Activated T-helper 2 cell treated with anti-CD3 and anti-CD28 coated beads, Interferon-gamma antibody, Interleukin-2, Interleukin-4, amounts not matched to agents 10 μg/mL and 5 μg/mL and 100 μg/mL, durations not matched to agents 14 hours and 24 hours and 36 hours (primary cell): ENCODE measurements at regions not wholly inside any gene's neighbourhood (a gene's known extent, or its start where the extent isn't known, plus 50 kb on each side); places are given as distances from the start of the nearest gene placed in this dataset.

Source experiments
- DNase-seq: peaks from one replicate; pipeline ENCODE4 v3.0.0; 2021; ENCODE audit warnings: low spot score
- H3K27ac Mint-ChIP-seq: one replicate; pipeline ENCODE4 v1.8.0; 2021; ENCODE audit warnings: mixed read lengths
- H3K27me3 Mint-ChIP-seq: one replicate; pipeline ENCODE4 v1.8.0; 2021; ENCODE audit warnings: low read depth, mixed read lengths
- H3K36me3 Mint-ChIP-seq: one replicate; pipeline ENCODE4 v1.8.0; 2021; ENCODE audit warnings: low read depth, mixed read lengths
- H3K4me1 Mint-ChIP-seq: one replicate; pipeline ENCODE4 v1.8.0; 2021; ENCODE audit warnings: low read depth, mixed read lengths
- H3K4me3 Mint-ChIP-seq: one replicate; pipeline ENCODE4 v1.8.0; 2021; ENCODE audit warnings: low read depth, mild to moderate bottlenecking, moderate library complexity, mixed read lengths
- H3K9me3 Mint-ChIP-seq: one replicate; pipeline ENCODE4 v1.8.0; 2021; ENCODE audit warnings: mixed read lengths
- intact Hi-C: fragments of 100-400 bp; cut with micrococcal nuclease; formaldehyde crosslinking; loops from one replicate; pipeline ENCODE4 v1.15.1; 2023

DNA sequence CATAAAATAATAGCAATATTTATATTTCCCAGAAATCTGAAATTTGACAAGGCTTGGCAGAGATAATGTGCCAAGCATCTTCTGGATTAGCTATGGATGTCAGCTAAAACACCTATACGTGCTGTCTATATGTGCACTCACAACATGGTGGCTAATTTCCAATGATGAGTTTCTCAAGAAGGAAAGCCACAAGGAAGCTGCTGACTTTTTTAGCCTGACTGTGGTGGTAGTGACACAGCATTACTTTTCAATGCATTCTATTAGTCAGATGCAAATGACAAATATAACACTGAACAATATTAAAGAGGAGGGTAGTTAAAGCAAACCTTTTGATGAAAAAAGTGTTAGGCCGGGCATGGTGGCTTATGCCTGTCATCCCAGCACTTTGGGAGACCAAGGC lies 101.7 kb upstream of the CCDC54 start:
- intact Hi-C loops = loop anchor here (10.0 kb wide), 1 partner anchor 249 kb away; the partner anchor contains the start of gene BBX
- DNase-seq = no peak
- Mint-ChIP-seq H3K36me3 (no peaks in the 10 kb centered on the region), H3K27me3 (peaks cover 19% of the 10 kb centered on the region), H3K4me3 (no peak overlapping the region), H3K9me3 (no peaks in the 10 kb centered on the region), H3K4me1 (no peaks in the 10 kb centered on the region), H3K27ac (no peak overlapping the region)

DNA sequence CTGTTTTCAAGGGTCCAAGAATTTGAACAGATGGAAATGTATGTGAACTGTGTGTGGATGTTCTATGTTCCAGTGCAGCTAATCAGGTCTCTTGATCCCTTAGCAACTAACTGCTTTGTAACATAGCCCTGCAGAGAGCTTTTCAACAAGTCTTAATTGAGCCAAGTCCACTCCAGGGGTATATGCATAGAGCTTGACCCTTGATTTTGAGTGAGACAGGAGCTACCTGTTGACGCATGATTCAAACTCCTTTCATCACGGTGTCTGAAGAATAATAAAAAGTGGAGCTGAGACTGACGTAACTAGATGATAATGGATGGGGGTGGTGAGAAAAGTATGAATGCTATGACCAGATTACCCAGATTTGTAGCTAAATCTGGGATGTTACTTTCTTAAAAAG lies 93.3 kb upstream of the CCDC54 start:
- Mint-ChIP-seq H3K27me3 (peaks cover 23% of the 10 kb centered on the region), H3K4me3 (no peak overlapping the region), H3K4me1 (no peaks in the 10 kb centered on the region), H3K9me3 (no peaks in the 10 kb centered on the region), H3K27ac (no peak overlapping the region), H3K36me3 (no peaks in the 10 kb centered on the region)
- intact Hi-C loops = no loop called here
- no peak for DNase-seq

DNA sequence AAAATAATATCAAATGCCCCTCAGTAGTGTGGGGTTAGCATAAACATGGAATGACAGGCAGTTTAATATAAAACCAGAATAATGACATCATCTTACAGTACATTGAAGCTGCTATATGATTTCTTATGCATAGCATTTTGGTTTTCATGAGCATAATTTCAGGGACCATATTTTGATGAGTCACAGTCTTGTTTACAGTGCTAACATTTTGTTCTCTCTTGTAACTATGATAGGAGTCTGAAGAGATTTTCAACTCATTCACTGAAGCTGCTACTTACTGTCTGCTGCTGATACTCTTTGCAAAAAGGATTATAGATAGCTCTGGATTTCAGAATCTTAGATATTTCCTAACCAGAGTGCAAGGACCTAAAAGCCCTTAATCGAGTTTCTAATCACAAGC lies 92.6 kb upstream of the CCDC54 start:
- Mint-ChIP-seq H3K4me1 (no peaks in the 10 kb centered on the region), H3K27me3 (peaks cover 24% of the 10 kb centered on the region), H3K4me3 (no peak overlapping the region), H3K27ac (no peak overlapping the region), H3K9me3 (no peaks in the 10 kb centered on the region), H3K36me3 (no peaks in the 10 kb centered on the region)
- no peak for DNase-seq
- intact Hi-C loops = no loop called here

DNA sequence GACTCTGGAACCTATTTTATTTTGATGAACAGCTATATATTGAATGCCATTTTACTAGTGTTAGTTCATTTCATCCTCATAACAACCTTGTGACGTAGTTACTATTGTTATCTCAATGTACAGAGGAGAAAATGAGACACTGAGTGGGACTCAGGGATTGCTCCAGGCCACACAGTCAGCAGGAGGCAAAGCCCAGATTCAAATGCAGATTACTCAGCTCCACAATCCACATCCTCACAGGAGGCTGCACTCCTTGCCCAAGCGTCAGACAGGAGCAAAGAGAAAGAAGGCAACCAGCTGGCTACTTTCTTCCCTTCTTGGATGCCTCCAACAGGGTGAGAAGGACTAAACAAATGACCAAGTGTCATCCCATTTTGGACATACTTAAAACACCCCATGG lies 92.0 kb upstream of the CCDC54 start:
- Mint-ChIP-seq H3K27me3 (peaks cover 26% of the 10 kb centered on the region), H3K36me3 (no peaks in the 10 kb centered on the region), H3K4me3 (no peak overlapping the region), H3K9me3 (no peaks in the 10 kb centered on the region), H3K27ac (no peak overlapping the region), H3K4me1 (no peaks in the 10 kb centered on the region)
- intact Hi-C loops = no loop called here
- DNase-seq = no peak

DNA sequence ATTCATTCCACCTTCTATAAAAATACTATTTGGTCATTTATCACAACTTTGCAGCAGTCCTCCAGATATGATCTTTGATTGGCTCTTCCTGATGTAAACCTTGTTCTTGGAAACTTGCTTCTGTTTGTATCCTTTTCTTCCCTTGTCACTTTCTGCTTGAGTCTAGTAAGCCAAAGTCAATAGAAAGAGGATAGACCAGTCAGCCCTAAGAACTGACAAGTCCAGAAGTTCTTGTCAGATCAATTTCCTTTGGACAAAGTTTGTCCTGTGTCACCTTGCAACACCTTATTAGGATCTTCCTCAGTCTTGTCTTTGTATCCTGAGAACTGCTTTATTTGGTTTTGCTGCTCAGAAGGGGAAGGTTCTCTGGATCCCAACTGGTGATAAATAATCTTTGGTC lies 87.9 kb upstream of the CCDC54 start:
- no peak for DNase-seq
- Mint-ChIP-seq H3K27me3 (peaks cover 15% of the 10 kb centered on the region), H3K27ac (no peak overlapping the region), H3K36me3 (no peaks in the 10 kb centered on the region), H3K4me1 (no peaks in the 10 kb centered on the region), H3K4me3 (no peak overlapping the region), H3K9me3 (no peaks in the 10 kb centered on the region)
- intact Hi-C loops = no loop called here

DNA sequence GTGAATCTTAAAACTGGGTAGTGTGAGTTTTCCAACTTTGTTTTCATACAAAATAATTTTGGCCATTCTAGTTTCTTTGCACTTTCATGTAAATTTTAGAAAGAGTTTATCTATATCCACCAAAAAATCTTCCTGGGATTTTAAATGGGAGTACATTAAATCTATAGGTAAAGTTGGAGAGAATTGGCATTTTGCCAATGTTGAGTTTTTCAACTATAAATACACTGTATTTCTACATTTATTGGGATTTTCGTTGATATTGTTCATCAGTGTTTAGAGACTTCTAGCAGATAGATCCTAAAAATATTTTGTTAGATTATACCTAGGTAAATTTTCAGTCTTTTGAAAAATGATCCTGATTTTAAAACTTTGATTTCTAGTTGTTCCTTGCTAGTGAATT lies 83.1 kb upstream of the CCDC54 start:
- intact Hi-C loops = no loop called here
- no peak for DNase-seq
- Mint-ChIP-seq H3K27me3 (peaks cover 15% of the 10 kb centered on the region), H3K36me3 (no peaks in the 10 kb centered on the region), H3K4me1 (no peaks in the 10 kb centered on the region), H3K4me3 (no peak overlapping the region), H3K27ac (no peak overlapping the region), H3K9me3 (peaks cover 11% of the 10 kb centered on the region)

DNA sequence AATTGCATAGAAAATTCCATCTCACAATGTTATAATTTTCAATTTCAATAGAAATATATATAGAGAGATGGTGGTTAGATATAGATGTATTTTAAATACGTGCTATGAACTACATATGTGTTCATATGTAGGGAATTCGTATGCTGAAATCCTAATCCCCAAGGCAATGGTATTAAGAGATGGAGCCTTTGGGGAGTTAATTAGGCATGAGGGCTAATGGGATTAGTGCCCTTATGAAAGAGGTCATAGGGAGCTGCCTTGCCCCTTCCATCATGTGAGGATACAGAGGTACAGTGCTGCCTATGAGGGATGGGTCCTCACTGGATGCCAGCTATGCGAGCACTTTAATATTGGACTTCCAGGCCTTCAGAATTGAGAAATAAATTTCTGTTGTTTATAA lies 79.6 kb upstream of the CCDC54 start:
- no peak for DNase-seq
- no peaks in the 10 kb centered on the region for H3K4me1 Mint-ChIP-seq
- no peaks in the 10 kb centered on the region for H3K36me3 Mint-ChIP-seq
- peaks cover 11% of the 10 kb centered on the region for H3K9me3 Mint-ChIP-seq
- intact Hi-C loops = no loop called here
- H3K27me3 Mint-ChIP-seq = peaks cover 9% of the 10 kb centered on the region
- H3K27ac Mint-ChIP-seq = no peak overlapping the region
- no peak overlapping the region for H3K4me3 Mint-ChIP-seq

DNA sequence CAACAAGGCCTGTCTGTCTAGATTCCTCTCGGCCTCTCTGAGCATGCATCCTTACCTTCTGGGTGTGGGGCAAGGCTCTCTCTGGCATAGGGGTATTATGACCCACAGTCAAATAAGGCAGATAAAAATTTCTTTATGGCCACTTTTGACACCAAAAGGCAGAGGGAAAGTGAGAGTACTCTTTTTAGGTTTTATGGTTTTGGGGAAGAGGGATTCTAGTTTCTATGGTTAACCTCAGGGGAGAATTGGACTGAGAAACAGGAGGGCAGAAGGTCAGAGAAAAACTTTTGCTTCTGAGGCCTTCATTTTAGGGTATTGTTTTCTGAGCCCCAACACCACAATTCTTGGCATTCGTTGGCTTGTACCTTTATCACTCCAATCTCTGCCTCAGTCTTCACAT lies 70.0 kb upstream of the CCDC54 start:
- no peak for DNase-seq
- Mint-ChIP-seq H3K27ac (no peak overlapping the region), H3K4me1 (no peaks in the 10 kb centered on the region), H3K27me3 (peaks cover 14% of the 10 kb centered on the region), H3K36me3 (no peaks in the 10 kb centered on the region), H3K9me3 (no peaks in the 10 kb centered on the region), H3K4me3 (no peak overlapping the region)
- intact Hi-C loops = no loop called here

DNA sequence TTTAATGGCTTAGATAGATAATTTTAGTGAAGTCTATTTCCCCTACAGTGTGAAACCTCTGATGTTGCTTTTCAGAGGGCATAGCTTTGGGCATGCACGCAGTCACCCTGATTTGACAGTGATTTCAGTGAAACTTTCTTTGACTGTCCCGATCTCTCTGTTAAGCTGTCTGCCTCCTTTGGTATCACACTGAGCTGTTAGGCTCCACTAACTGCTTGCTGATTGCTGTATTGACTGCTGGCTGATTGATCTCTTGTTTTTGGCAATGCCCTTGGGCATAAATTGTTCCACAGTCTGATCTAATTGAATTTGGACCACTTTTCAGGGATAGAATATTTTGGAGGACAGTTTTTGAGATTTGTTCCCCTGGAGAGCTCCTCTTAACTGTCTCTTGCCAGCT lies 68.5 kb upstream of the CCDC54 start:
- Mint-ChIP-seq H3K4me3 (no peak overlapping the region), H3K27ac (no peak overlapping the region), H3K36me3 (no peaks in the 10 kb centered on the region), H3K9me3 (no peaks in the 10 kb centered on the region), H3K27me3 (peaks cover 10% of the 10 kb centered on the region), H3K4me1 (no peaks in the 10 kb centered on the region)
- no peak for DNase-seq
- intact Hi-C loops = no loop called here

DNA sequence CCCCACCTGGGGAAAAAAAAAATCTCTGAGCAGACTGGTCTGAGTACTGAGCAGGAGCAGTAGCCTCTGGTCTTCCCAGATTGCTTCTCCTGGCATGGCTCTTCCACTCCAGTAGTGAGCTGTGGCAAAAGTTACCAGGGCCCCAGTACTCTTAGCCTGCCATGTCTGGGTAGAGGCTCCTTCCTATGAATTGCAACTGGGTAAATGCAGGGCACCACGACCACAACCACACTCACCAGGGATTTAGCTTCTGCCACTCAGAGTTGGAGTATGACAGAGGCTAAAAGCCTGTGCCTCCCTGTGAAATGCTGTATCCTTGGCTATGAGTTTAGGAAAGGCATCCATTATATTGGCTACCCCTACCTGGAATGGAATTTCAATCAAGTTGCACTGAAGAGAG lies 67.9 kb upstream of the CCDC54 start:
- DNase-seq = no peak
- Mint-ChIP-seq H3K4me3 (no peak overlapping the region), H3K27me3 (peaks cover 15% of the 10 kb centered on the region), H3K27ac (no peak overlapping the region), H3K36me3 (no peaks in the 10 kb centered on the region), H3K9me3 (no peaks in the 10 kb centered on the region), H3K4me1 (no peaks in the 10 kb centered on the region)
- intact Hi-C loops = no loop called here

DNA sequence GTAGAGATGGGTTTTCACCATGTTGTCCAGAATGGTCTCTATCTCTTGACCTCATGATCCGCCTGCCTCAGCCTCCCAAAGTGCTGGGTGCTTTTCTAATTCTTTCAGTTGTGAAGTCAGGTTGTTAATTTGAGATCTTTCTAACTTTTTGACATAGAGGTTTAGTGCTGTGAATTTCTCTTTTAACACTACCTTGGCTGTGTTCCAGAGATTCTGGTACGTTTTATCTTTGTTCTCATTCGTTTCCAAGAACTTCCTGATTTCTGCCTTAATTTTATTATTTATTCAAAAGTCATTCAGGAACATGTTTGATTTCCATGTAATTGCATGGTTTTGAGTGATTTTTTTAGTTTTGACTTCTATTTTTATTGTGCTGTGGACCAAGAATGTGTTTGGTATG lies 63.5 kb upstream of the CCDC54 start:
- no peaks in the 10 kb centered on the region for H3K36me3 Mint-ChIP-seq
- intact Hi-C loops = no loop called here
- peaks cover 8% of the 10 kb centered on the region for H3K4me1 Mint-ChIP-seq
- no peak overlapping the region for H3K4me3 Mint-ChIP-seq
- H3K27ac Mint-ChIP-seq = no peak overlapping the region
- H3K9me3 Mint-ChIP-seq = no peaks in the 10 kb centered on the region
- no peak for DNase-seq
- H3K27me3 Mint-ChIP-seq = peaks cover 24% of the 10 kb centered on the region

DNA sequence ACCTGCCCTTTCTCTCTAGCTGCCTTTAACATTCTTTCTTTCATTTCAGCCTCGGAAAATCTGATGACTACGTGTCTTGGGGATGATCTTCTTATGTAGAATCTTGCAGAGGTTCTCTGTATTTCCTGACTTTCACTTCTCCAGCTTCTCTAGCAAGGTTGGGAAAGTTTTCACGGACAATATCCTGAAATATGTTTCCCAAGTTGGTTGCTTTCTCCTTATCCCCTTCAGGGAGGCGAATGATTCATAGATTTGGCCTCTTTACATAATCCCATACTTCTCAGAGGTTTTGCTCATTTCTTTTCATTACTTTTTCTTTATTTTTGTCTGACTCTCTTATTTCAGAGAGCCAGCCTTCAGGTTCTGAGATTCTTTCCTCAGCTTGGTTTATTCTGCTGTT lies 62.1 kb upstream of the CCDC54 start:
- H3K36me3 Mint-ChIP-seq = no peaks in the 10 kb centered on the region
- no peaks in the 10 kb centered on the region for H3K9me3 Mint-ChIP-seq
- peaks cover 19% of the 10 kb centered on the region for H3K27me3 Mint-ChIP-seq
- peaks cover 8% of the 10 kb centered on the region for H3K4me1 Mint-ChIP-seq
- no peak overlapping the region for H3K4me3 Mint-ChIP-seq
- H3K27ac Mint-ChIP-seq = no peak overlapping the region
- intact Hi-C loops = no loop called here
- no peak for DNase-seq

DNA sequence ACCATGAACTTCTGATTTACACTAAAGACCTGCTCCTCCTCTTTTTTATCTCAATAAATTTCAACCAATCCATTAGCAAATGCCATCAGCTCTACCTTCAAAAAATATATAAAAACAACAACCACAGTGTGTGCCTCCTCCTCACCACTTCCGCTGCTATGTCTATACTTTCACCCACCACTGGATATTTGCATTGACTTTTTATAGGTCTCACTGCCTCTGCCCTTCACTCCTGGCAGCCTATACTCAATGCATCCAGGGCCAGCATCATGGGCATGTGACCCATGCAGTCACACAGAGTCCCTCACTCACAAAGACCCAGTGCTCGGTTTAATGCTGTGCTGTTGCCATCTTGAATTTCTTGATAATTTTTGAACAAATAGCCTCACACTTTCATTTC lies 53.5 kb upstream of the CCDC54 start:
- H3K4me1 Mint-ChIP-seq = no peaks in the 10 kb centered on the region
- H3K9me3 Mint-ChIP-seq = no peaks in the 10 kb centered on the region
- H3K27me3 Mint-ChIP-seq = no peaks in the 10 kb centered on the region
- H3K36me3 Mint-ChIP-seq = no peaks in the 10 kb centered on the region
- intact Hi-C loops = no loop called here
- no peak overlapping the region for H3K4me3 Mint-ChIP-seq
- DNase-seq = no peak
- no peak overlapping the region for H3K27ac Mint-ChIP-seq

DNA sequence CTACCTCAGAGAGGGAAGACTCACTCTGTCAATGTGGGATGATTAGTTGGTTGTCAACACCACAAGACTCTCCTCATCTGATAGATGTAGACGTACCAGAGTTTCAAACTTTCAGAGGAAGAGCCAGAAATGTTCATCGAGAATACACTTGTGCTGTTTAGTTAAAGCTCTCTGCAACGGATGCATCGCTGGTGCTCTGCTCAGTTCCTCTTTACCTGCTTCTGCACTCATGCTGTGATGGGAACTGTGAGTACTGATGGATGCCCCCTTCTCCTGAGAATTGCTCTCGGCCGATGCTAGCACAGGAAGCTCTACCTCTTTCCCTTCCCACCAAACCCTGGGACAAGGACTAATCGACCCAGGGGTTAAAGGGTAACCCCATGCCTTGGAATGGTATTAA lies 51.8 kb upstream of the CCDC54 start:
- H3K27me3 Mint-ChIP-seq = no peaks in the 10 kb centered on the region
- no peaks in the 10 kb centered on the region for H3K4me1 Mint-ChIP-seq
- no peaks in the 10 kb centered on the region for H3K9me3 Mint-ChIP-seq
- no peak for DNase-seq
- no peaks in the 10 kb centered on the region for H3K36me3 Mint-ChIP-seq
- no peak overlapping the region for H3K4me3 Mint-ChIP-seq
- no peak overlapping the region for H3K27ac Mint-ChIP-seq
- intact Hi-C loops = no loop called here
